ENCODE measurements at regions not wholly inside any gene's neighbourhood (a gene's known extent, or its start where the extent isn't known, plus 50 kb on each side); places are given as distances from the start of the nearest gene placed in this dataset.

- Histone ChIP-seq H2BK120ac (ENCODE audit: insufficient read depth, low read length, poor library complexity) (no peak overlapping the region), H3K79me1 (ENCODE audit: low read length) (no peaks in the 10 kb centered on the region), H4K12ac (ENCODE audit: low read depth, low read length) (no peak overlapping the region), H4K91ac (ENCODE audit: low read depth, low read length) (no peak overlapping the region), H3K4me1 (ENCODE audit: control insufficient read depth in 1 of 2, insufficient read depth in 2 of 2, low read length in 2 of 2) (no peaks in the 10 kb centered on the region), H3K9me3 (ENCODE audit: insufficient read depth, low read depth, low read length) (peaks cover 3% of the 10 kb centered on the region), H3K4me2 (ENCODE audit: low read length) (no peak overlapping the region), H3K27me3 (ENCODE audit: insufficient read depth, low read length) (no peaks in the 10 kb centered on the region), H3K9ac (ENCODE audit: low read length) (no peak overlapping the region), H3K4me3 (ENCODE audit: low read depth, low read length) (no peak overlapping the region), H3K79me2 (ENCODE audit: control insufficient read depth, insufficient read depth, low read length, poor library complexity) (no peaks in the 10 kb centered on the region), H3K23ac (ENCODE audit: low read length) (no peak overlapping the region), H2BK5ac (ENCODE audit: low read depth, low read length, poor library complexity) (no peak overlapping the region), H2AK5ac (ENCODE audit: low read length) (no peak overlapping the region), H3K14ac (ENCODE audit: low read length) (no peak overlapping the region), H3K4ac (ENCODE audit: low read depth, low read length) (no peak overlapping the region), H3K18ac (ENCODE audit: low read length) (no peak overlapping the region), H3K36me3 (ENCODE audit: control insufficient read depth in 1 of 2, insufficient read depth in 2 of 2, low read length in 2 of 2) (no peaks in the 10 kb centered on the region), H4K8ac (ENCODE audit: low read depth, low read length) (no peak overlapping the region), H2BK12ac (ENCODE audit: low read length) (no peak overlapping the region), H3K27ac (ENCODE audit: low read depth, low read length) (no peak overlapping the region), H2AFZ (ENCODE audit: insufficient read depth, low read length, poor library complexity) (no peak overlapping the region)
- no peak for DNase-seq
- WGBS (ENCODE audit: extremely low coverage, insufficient coverage, insufficient read length) = no CpG with 5 or more reads among the region's 1 CpG
These were observed 1271.7 kb upstream of the SLC39A10 start for GRCh38 chr2:194385376-194385775.

- H3K4me3 ChIP-seq (ENCODE audit: low read depth, low read length) = no peak overlapping the region
- H4K8ac ChIP-seq (ENCODE audit: low read depth, low read length) = no peak overlapping the region
- H3K4ac ChIP-seq (ENCODE audit: low read depth, low read length) = no peak overlapping the region
- H3K18ac ChIP-seq (ENCODE audit: low read length) = no peak overlapping the region
- H2BK5ac ChIP-seq (ENCODE audit: low read depth, low read length, poor library complexity) = no peak overlapping the region
- H4K91ac ChIP-seq (ENCODE audit: low read depth, low read length) = no peak overlapping the region
- H3K79me2 ChIP-seq (ENCODE audit: control insufficient read depth, insufficient read depth, low read length, poor library complexity) = no peaks in the 10 kb centered on the region
- H3K27ac ChIP-seq (ENCODE audit: low read depth, low read length) = no peak overlapping the region
- no peak overlapping the region for H3K23ac ChIP-seq (ENCODE audit: low read length)
- no peaks in the 10 kb centered on the region for H3K4me1 ChIP-seq (ENCODE audit: control insufficient read depth in 1 of 2, insufficient read depth in 2 of 2, low read length in 2 of 2)
- no peak overlapping the region for H4K12ac ChIP-seq (ENCODE audit: low read depth, low read length)
- no CpG with 5 or more reads among the region's 1 CpG for WGBS (ENCODE audit: extremely low coverage, insufficient coverage, insufficient read length)
- no peak overlapping the region for H3K14ac ChIP-seq (ENCODE audit: low read length)
- H3K79me1 ChIP-seq (ENCODE audit: low read length) = no peaks in the 10 kb centered on the region
- H3K27me3 ChIP-seq (ENCODE audit: insufficient read depth, low read length) = no peaks in the 10 kb centered on the region
- H2AFZ ChIP-seq (ENCODE audit: insufficient read depth, low read length, poor library complexity) = no peak overlapping the region
- no peak overlapping the region for H2AK5ac ChIP-seq (ENCODE audit: low read length)
- H3K36me3 ChIP-seq (ENCODE audit: control insufficient read depth in 1 of 2, insufficient read depth in 2 of 2, low read length in 2 of 2) = no peaks in the 10 kb centered on the region
- DNase-seq = peak in 1 of 2 donors; percentile 26
- no peak overlapping the region for H2BK120ac ChIP-seq (ENCODE audit: insufficient read depth, low read length, poor library complexity)
- H2BK12ac ChIP-seq (ENCODE audit: low read length) = no peak overlapping the region
- H3K4me2 ChIP-seq (ENCODE audit: low read length) = no peak overlapping the region
- no peak overlapping the region for H3K9ac ChIP-seq (ENCODE audit: low read length)
- peaks cover 3% of the 10 kb centered on the region for H3K9me3 ChIP-seq (ENCODE audit: insufficient read depth, low read depth, low read length)
These were observed 1273.6 kb upstream of the SLC39A10 start for GRCh38 chr2:194383401-194383800.

DNA sequence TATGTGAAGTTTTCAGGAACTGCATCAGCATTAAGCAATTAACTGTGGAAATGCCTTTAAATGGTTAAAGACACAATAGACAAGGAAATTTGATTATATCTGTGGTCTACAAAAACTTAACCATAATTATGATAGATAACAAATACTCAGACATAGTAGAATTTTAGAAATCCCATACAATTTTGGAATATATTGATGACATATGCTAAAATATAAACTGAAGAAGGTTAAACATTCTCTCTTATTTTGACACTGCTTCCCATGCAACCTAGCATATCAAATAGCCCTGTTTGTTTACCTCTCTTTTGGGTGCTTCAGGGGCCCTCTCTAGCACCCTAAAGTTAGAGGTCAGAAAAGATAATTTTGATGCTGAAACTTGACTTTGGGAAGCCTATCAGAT lies 1274.8 kb upstream of the SLC39A10 start:
- no peak for DNase-seq
- Histone ChIP-seq H4K8ac (ENCODE audit: low read depth, low read length) (no peak overlapping the region), H2AFZ (ENCODE audit: insufficient read depth, low read length, poor library complexity) (no peak overlapping the region), H3K36me3 (ENCODE audit: control insufficient read depth in 1 of 2, insufficient read depth in 2 of 2, low read length in 2 of 2) (no peaks in the 10 kb centered on the region), H2BK5ac (ENCODE audit: low read depth, low read length, poor library complexity) (no peak overlapping the region), H4K12ac (ENCODE audit: low read depth, low read length) (no peak overlapping the region), H3K18ac (ENCODE audit: low read length) (no peak overlapping the region), H3K27me3 (ENCODE audit: insufficient read depth, low read length) (no peaks in the 10 kb centered on the region), H3K27ac (ENCODE audit: low read depth, low read length) (no peak overlapping the region), H2BK120ac (ENCODE audit: insufficient read depth, low read length, poor library complexity) (no peak overlapping the region), H4K91ac (ENCODE audit: low read depth, low read length) (no peak overlapping the region), H3K23ac (ENCODE audit: low read length) (no peak overlapping the region), H3K79me1 (ENCODE audit: low read length) (no peaks in the 10 kb centered on the region), H3K4me3 (ENCODE audit: low read depth, low read length) (no peak overlapping the region), H3K79me2 (ENCODE audit: control insufficient read depth, insufficient read depth, low read length, poor library complexity) (no peaks in the 10 kb centered on the region), H2BK12ac (ENCODE audit: low read length) (no peak overlapping the region), H2AK5ac (ENCODE audit: low read length) (no peak overlapping the region), H3K9me3 (ENCODE audit: insufficient read depth, low read depth, low read length) (peaks cover 3% of the 10 kb centered on the region), H3K4me1 (ENCODE audit: control insufficient read depth in 1 of 2, insufficient read depth in 2 of 2, low read length in 2 of 2) (no peaks in the 10 kb centered on the region), H3K14ac (ENCODE audit: low read length) (no peak overlapping the region), H3K9ac (ENCODE audit: low read length) (no peak overlapping the region), H3K4ac (ENCODE audit: low read depth, low read length) (no peak overlapping the region), H3K4me2 (ENCODE audit: low read length) (no peak overlapping the region)

GRCh38 chr2:194380011-194380410 lies 1277.0 kb upstream of the SLC39A10 start:
- H3K27me3 ChIP-seq (ENCODE audit: insufficient read depth, low read length) = no peaks in the 10 kb centered on the region
- H3K4me2 ChIP-seq (ENCODE audit: low read length) = no peak overlapping the region
- H4K12ac ChIP-seq (ENCODE audit: low read depth, low read length) = no peak overlapping the region
- H3K14ac ChIP-seq (ENCODE audit: low read length) = no peak overlapping the region
- H3K9me3 ChIP-seq (ENCODE audit: insufficient read depth, low read depth, low read length) = no peaks in the 10 kb centered on the region
- H3K79me2 ChIP-seq (ENCODE audit: control insufficient read depth, insufficient read depth, low read length, poor library complexity) = no peaks in the 10 kb centered on the region
- no peak overlapping the region for H2BK120ac ChIP-seq (ENCODE audit: insufficient read depth, low read length, poor library complexity)
- H2AFZ ChIP-seq (ENCODE audit: insufficient read depth, low read length, poor library complexity) = no peak overlapping the region
- H3K4ac ChIP-seq (ENCODE audit: low read depth, low read length) = no peak overlapping the region
- no peaks in the 10 kb centered on the region for H3K4me1 ChIP-seq (ENCODE audit: control insufficient read depth in 1 of 2, insufficient read depth in 2 of 2, low read length in 2 of 2)
- no peaks in the 10 kb centered on the region for H3K79me1 ChIP-seq (ENCODE audit: low read length)
- DNase-seq = no peak
- H2AK5ac ChIP-seq (ENCODE audit: low read length) = no peak overlapping the region
- H2BK5ac ChIP-seq (ENCODE audit: low read depth, low read length, poor library complexity) = no peak overlapping the region
- no peaks in the 10 kb centered on the region for H3K36me3 ChIP-seq (ENCODE audit: control insufficient read depth in 1 of 2, insufficient read depth in 2 of 2, low read length in 2 of 2)
- no peak overlapping the region for H4K91ac ChIP-seq (ENCODE audit: low read depth, low read length)
- H2BK12ac ChIP-seq (ENCODE audit: low read length) = no peak overlapping the region
- H3K4me3 ChIP-seq (ENCODE audit: low read depth, low read length) = no peak overlapping the region
- no peak overlapping the region for H3K9ac ChIP-seq (ENCODE audit: low read length)
- H3K18ac ChIP-seq (ENCODE audit: low read length) = no peak overlapping the region
- no peak overlapping the region for H4K8ac ChIP-seq (ENCODE audit: low read depth, low read length)
- no peak overlapping the region for H3K23ac ChIP-seq (ENCODE audit: low read length)
- H3K27ac ChIP-seq (ENCODE audit: low read depth, low read length) = no peak overlapping the region
- WGBS (ENCODE audit: extremely low coverage, insufficient coverage, insufficient read length) = no CpG with 5 or more reads among the region's 1 CpG

Data from trophoblast cell (in vitro differentiated cells and primary cell).